Parathyroid adenoma (tissue), 2 donors: ENCODE measurements at regions not wholly inside any gene's neighbourhood (a gene's known extent, or its start where the extent isn't known, plus 50 kb on each side); places are given as distances from the start of the nearest gene placed in this dataset.
A peak's percentile ranks its signal among the peaks of the same experiment; 100 is the strongest.

Experiments used
- H2AFZ ChIP-seq: fragments of 300-600 bp; sonication (generic); one replicate; pipeline ENCODE4 v1.7.0; 2017; ENCODE audit warnings: antibody characterized with exemption, mild to moderate bottlenecking
- H3K27ac ChIP-seq: fragments of 300-600 bp; sonication (generic); one replicate; pipeline ENCODE4 v1.7.0; 2017
- H3K27me3 ChIP-seq: fragments of 300-600 bp; sonication (generic); one replicate; pipeline ENCODE4 v1.7.0; 2017; ENCODE audit warnings: low read length; ENCODE audit not compliant: control insufficient read depth, insufficient read depth
- H3K36me3 ChIP-seq: fragments of 300-600 bp; sonication (generic); one replicate; pipeline ENCODE4 v1.7.0; 2017; ENCODE audit warnings: low read length; ENCODE audit not compliant: control insufficient read depth, insufficient read depth
- H3K4me1 ChIP-seq: fragments of 300-600 bp; sonication (generic); one replicate; pipeline ENCODE4 v1.7.0; 2017; ENCODE audit warnings: control low read depth
- H3K4me2 ChIP-seq: fragments of 300-600 bp; sonication (generic); one replicate; pipeline ENCODE4 v1.7.0; 2017; ENCODE audit warnings: low read length
- H3K4me3 ChIP-seq: fragments of 300-600 bp; sonication (generic); one replicate; pipeline ENCODE4 v1.7.0; 2017; ENCODE audit warnings: low read depth, low read length
- H3K79me2 ChIP-seq: fragments of 300-600 bp; sonication (generic); one replicate; pipeline ENCODE4 v1.7.0; 2017; ENCODE audit warnings: control low read depth
- H3K9ac ChIP-seq: fragments of 300-600 bp; sonication (generic); one replicate; pipeline ENCODE4 v1.7.0; 2017; ENCODE audit warnings: mild to moderate bottlenecking
- H3K9me3 ChIP-seq: fragments of 300-600 bp; sonication (generic); one replicate; pipeline ENCODE4 v1.7.0; 2017; ENCODE audit warnings: low read length; ENCODE audit not compliant: control insufficient read depth
- TF ChIP-seq, protein P1 (sequence below): fragments of 300-600 bp; sonication (generic); IDR thresholded peaks from one replicate; pipeline ENCODE4 v1.7.0; 2017; ENCODE audit warnings: antibody characterized with exemption, mild to moderate bottlenecking
- donor health status: primary hyperparathyroidism.

- Histone ChIP-seq H3K4me2 (no peak overlapping the region), H3K36me3 (no peaks in the 10 kb centered on the region), H3K4me1 (no peaks in the 10 kb centered on the region), H3K9me3 (no peaks in the 10 kb centered on the region), H3K9ac (no peak overlapping the region), H3K79me2 (no peaks in the 10 kb centered on the region), H3K4me3 (no peak overlapping the region), H3K27ac (no peak overlapping the region), H2AFZ (no peak overlapping the region), H3K27me3 (no peaks in the 10 kb centered on the region)
- TF ChIP-seq, protein P1, sequence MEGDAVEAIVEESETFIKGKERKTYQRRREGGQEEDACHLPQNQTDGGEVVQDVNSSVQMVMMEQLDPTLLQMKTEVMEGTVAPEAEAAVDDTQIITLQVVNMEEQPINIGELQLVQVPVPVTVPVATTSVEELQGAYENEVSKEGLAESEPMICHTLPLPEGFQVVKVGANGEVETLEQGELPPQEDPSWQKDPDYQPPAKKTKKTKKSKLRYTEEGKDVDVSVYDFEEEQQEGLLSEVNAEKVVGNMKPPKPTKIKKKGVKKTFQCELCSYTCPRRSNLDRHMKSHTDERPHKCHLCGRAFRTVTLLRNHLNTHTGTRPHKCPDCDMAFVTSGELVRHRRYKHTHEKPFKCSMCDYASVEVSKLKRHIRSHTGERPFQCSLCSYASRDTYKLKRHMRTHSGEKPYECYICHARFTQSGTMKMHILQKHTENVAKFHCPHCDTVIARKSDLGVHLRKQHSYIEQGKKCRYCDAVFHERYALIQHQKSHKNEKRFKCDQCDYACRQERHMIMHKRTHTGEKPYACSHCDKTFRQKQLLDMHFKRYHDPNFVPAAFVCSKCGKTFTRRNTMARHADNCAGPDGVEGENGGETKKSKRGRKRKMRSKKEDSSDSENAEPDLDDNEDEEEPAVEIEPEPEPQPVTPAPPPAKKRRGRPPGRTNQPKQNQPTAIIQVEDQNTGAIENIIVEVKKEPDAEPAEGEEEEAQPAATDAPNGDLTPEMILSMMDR: no peak
Observed at GRCh38 chr6:147029923-147030322, 174.3 kb upstream of the STXBP5 start.

DNA sequence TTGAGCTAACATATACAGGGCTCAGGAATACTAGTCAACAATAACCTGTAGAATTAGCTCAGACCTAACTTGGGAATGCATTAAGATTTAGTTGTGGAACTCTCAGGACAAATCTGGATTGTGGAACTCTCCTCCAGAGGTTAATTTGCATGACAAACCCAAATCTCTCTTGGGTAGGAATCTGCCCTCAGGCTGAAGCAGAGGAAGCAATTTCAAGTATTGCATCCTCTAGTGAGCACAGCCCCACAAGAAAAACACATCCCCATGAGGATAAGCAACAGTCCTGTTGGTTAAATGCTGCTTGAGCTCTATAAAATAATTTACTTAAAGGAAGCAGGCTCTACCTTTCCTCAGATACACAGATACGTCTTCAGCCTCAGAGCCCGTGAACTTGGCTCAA, 170.9 kb upstream of the STXBP5 start:
- no peak overlapping the region for H3K9ac ChIP-seq
- no peaks in the 10 kb centered on the region for H3K79me2 ChIP-seq
- TF ChIP-seq, protein P1: no peak
- H3K27ac ChIP-seq: no peak overlapping the region
- H3K36me3 ChIP-seq: no peaks in the 10 kb centered on the region
- peak overlapping the region; percentile 54 for H2AFZ ChIP-seq
- H3K27me3 ChIP-seq: no peaks in the 10 kb centered on the region
- H3K4me1 ChIP-seq: no peaks in the 10 kb centered on the region
- H3K9me3 ChIP-seq: no peaks in the 10 kb centered on the region
- H3K4me2 ChIP-seq: no peak overlapping the region
- H3K4me3 ChIP-seq: no peak overlapping the region

DNA sequence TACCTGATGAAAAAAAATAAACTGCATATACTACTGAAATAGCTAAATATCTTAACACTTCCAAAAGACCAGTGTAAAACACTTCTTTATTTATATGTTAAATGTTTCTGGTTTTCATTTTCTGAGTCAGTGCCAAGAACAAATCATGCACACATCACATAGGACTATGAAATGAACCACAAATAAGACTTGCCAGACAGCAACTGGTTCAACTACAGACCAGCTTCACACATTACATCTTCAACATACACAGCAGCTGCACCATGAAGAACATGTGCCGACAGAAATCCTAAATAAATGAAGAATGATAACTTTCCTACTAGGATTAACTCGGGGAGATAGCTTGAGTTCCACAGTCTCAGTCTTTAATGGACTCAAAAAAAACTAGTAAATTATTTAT, 168.3 kb upstream of the STXBP5 start:
- TF ChIP-seq, protein P1: no peak

DNA sequence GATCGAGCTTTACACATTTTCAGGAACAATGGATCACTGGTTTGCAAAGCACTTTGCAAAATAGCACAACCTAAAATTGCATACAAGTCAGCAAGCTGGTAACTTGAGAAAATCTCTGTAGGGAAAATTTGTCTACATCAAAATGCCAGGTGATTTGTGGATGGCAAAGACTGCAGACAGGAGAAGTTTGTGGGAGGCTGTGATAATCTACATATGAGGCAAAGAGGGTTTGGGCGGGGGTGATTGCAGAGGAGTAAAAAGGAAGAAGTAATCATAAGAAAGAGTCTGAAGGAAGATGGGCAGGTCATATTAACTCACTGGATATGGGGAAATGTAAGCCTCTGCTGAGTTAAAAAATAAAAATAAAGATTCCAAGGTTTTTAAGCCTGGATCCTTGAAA, 166.3 kb upstream of the STXBP5 start:
- H3K27me3 ChIP-seq: no peaks in the 10 kb centered on the region
- no peak overlapping the region for H2AFZ ChIP-seq
- H3K4me3 ChIP-seq: no peak overlapping the region
- H3K4me2 ChIP-seq: no peak overlapping the region
- TF ChIP-seq, protein P1: no peak
- H3K4me1 ChIP-seq: no peaks in the 10 kb centered on the region
- H3K79me2 ChIP-seq: no peaks in the 10 kb centered on the region
- H3K27ac ChIP-seq: no peak overlapping the region
- no peaks in the 10 kb centered on the region for H3K36me3 ChIP-seq
- no peaks in the 10 kb centered on the region for H3K9me3 ChIP-seq
- H3K9ac ChIP-seq: no peak overlapping the region

More for the DNA sequence above, 168.3 kb upstream of the STXBP5 start:
- no peak overlapping the region for H2AFZ ChIP-seq
- no peaks in the 10 kb centered on the region for H3K9me3 ChIP-seq
- H3K79me2 ChIP-seq: no peaks in the 10 kb centered on the region
- no peaks in the 10 kb centered on the region for H3K4me1 ChIP-seq
- H3K36me3 ChIP-seq: no peaks in the 10 kb centered on the region
- H3K9ac ChIP-seq: no peak overlapping the region
- no peak overlapping the region for H3K4me2 ChIP-seq
- no peak overlapping the region for H3K27ac ChIP-seq
- H3K4me3 ChIP-seq: no peak overlapping the region
- no peaks in the 10 kb centered on the region for H3K27me3 ChIP-seq

DNA sequence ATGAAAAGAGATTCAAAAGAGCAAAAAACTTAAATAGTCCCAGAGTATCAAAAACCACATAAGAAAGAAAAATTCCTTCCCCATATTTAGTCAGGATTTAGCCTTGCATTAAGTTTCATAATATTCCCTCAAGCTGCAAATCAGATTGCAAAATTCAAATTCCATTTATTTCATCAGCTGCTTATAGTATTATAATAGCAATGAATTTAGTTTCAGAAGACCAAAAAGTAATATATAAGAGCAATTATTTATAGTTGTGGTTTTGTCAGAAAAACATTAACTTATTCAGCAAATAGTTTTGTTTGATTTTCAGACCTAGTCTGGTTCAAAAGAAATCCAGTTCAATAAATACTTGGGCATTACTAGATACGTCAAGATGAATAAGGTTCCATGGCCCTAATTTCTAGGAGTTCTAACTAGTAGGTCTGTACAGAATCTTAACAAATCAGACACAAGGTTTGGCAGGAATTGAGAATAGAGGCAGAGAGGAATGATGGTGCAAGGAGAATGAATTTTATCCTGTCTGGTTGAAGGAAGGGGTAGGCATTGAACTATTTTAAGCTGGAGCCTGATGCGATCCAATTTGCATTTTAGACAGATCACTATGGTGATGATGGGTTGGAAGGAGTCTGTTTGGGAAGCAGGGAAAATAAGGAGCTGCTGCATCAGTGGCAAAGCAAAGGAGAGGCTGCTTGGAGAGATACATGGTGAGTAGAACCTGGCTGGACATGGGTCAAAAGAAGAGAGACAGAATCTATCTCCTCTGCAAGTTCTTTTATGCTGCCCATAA, 163.9 kb upstream of the STXBP5 start:
- TF ChIP-seq, protein P1: no peak
- Histone ChIP-seq H3K4me3 (no peak overlapping the region), H3K27me3 (no peaks in the 10 kb centered on the region), H3K36me3 (no peaks in the 10 kb centered on the region), H3K27ac (no peak overlapping the region), H3K79me2 (no peaks in the 10 kb centered on the region), H3K9me3 (peaks cover 2% of the 10 kb centered on the region), H3K4me2 (no peak overlapping the region), H3K4me1 (no peaks in the 10 kb centered on the region), H2AFZ (peak overlapping the region; percentile 29), H3K9ac (no peak overlapping the region)
